Upper lobe of left lung (tissue), 6 donors: ENCODE measurements at regions not wholly inside any gene's neighbourhood (a gene's known extent, or its start where the extent isn't known, plus 50 kb on each side); places are given as distances from the start of the nearest gene placed in this dataset.

ENCODE experiments used
- ATAC-seq, 2 donors: fragments of 200-7000 bp; cut with Tn5 transposase; one replicate each; pipeline ENCODE4 v1.9.1; 2022; ENCODE audit warnings: mild to moderate bottlenecking in 2 of 2, moderate library complexity in 2 of 2; ENCODE audit not compliant: low FRiP score in 2 of 2
- DNase-seq, 2 donors: peaks; one replicate each; pipeline ENCODE4 v3.0.0-alpha.2; 2019 to 2020
- H3K27ac ChIP-seq, 4 donors: fragments of 200-600 bp; sonication (generic); one replicate each; pipeline ENCODE4 v1.5.1; 2016 to 2019
- H3K27me3 ChIP-seq, 4 donors: fragments of 200-600 bp; sonication (generic); one replicate each; pipeline ENCODE4 v1.5.1; 2017 to 2019
- H3K36me3 ChIP-seq, 4 donors: fragments of 200-600 bp; sonication (generic); one replicate each; pipeline ENCODE4 v1.5.1; 2016 to 2019
- H3K4me1 ChIP-seq, 4 donors: fragments of 200-600 bp; sonication (generic); one replicate each; pipeline ENCODE4 v1.5.1; 2018 to 2019
- H3K4me3 ChIP-seq, 4 donors: fragments of 200-600 bp; sonication (generic); one replicate each; pipeline ENCODE4 v1.5.1; 2017 to 2019; ENCODE audit warnings: mild to moderate bottlenecking in 2 of 4, moderate library complexity in 1 of 4
- H3K9me3 ChIP-seq, 4 donors: fragments of 200-600 bp; sonication (generic); one replicate each; pipeline ENCODE4 v1.5.1; 2018 to 2019
- CTCF ChIP-seq, 6 experiments: fragments of 450-650 bp in 4 of 6; fragments of 200-600 bp in 2 of 6; sonication (generic) in 2 of 6; IDR thresholded peaks; one replicate each; pipeline ENCODE4 v1.5.1; 2016 to 2019; ENCODE audit warnings: antibody characterized with exemption in 6 of 6
- EP300 ChIP-seq, 4 donors: sonication (generic); formaldehyde crosslinking; IDR thresholded peaks; one replicate each; pipeline ENCODE4 v1.5.1; 2017; ENCODE audit warnings: antibody characterized with exemption in 4 of 4, control low read depth in 2 of 4
- POLR2A ChIP-seq, 4 donors: fragments of 450-650 bp; IDR thresholded peaks; one replicate each; pipeline ENCODE4 v1.5.1; 2016 to 2017; ENCODE audit warnings: antibody characterized with exemption in 4 of 4, mild to moderate bottlenecking in 2 of 4
- POLR2AphosphoS5 ChIP-seq, 2 donors: sonication (generic); formaldehyde crosslinking; IDR thresholded peaks; one replicate each; pipeline ENCODE4 v1.5.1; 2017; ENCODE audit warnings: antibody characterized with exemption in 2 of 2
- WGBS, 2 donors: methylation state at CpG; one replicate each; pipeline ENCODE4 v1.1.5; 2017 to 2018; 5-methylcytosine and 5-hydroxymethylcytosine counted together
- donor health status: DM: no; HTN: no; CAD: no; lungs with moderate emphysema.
- donor health status: DM: no; HTN: yes; CAD: no; lungs with severe emphysema.

- ATAC-seq, result no peak
Measured at GRCh38 chr16:9307446-9307845, 216.0 kb downstream of the HAPSTR1 start.

GRCh38 chr16:9308356-9308801, 216.9 kb downstream of the HAPSTR1 start:
- H3K4me3 ChIP-seq, result no peak overlapping the region
- WGBS, 2 donors, result 57 to 73% methylated on average over 7 to 8 of the region's 8 CpGs
- peaks cover 0 to 4% (median 0%) of the 10 kb centered on the region in 4 donors for H3K4me1 ChIP-seq
- TF ChIP-seq POLR2AphosphoS5 (IDR thresholded peaks at IDR 0.05), result no peak
- no peak for TF ChIP-seq EP300 (IDR thresholded peaks at IDR 0.05)
- TF ChIP-seq CTCF (IDR thresholded peaks at IDR 0.05), result no peak
- no peak for TF ChIP-seq POLR2A (IDR thresholded peaks at IDR 0.05)
- H3K9me3 ChIP-seq, result no peaks in the 10 kb centered on the region
- DNase-seq, result no peak
- no peak for ATAC-seq
- no peaks in the 10 kb centered on the region for H3K36me3 ChIP-seq
- no peaks in the 10 kb centered on the region for H3K27me3 ChIP-seq
- H3K27ac ChIP-seq, result no peak overlapping the region

More at GRCh38 chr16:9307446-9307845, 216.0 kb downstream of the HAPSTR1 start:
- Histone ChIP-seq H3K4me1 (peaks cover 0 to 4% (median 0%) of the 10 kb centered on the region in 4 donors), H3K36me3 (no peaks in the 10 kb centered on the region), H3K27ac (no peak overlapping the region), H3K27me3 (no peaks in the 10 kb centered on the region), H3K9me3 (no peaks in the 10 kb centered on the region), H3K4me3 (no peak overlapping the region)
- no peak for DNase-seq
- 60% methylated on average over 4 of the region's 4 CpGs for WGBS, 2 donors
- no peak for TF ChIP-seq CTCF (IDR thresholded peaks at IDR 0.05)
- TF ChIP-seq POLR2AphosphoS5 (IDR thresholded peaks at IDR 0.05), result no peak
- TF ChIP-seq POLR2A (IDR thresholded peaks at IDR 0.05), result no peak
- TF ChIP-seq EP300 (IDR thresholded peaks at IDR 0.05), result no peak

GRCh38 chr16:9308850-9309249, 217.4 kb downstream of the HAPSTR1 start:
- ATAC-seq (no peak), DNase-seq (no peak)
- peaks cover 0 to 4% (median 0%) of the 10 kb centered on the region in 4 donors for H3K4me1 ChIP-seq
- H3K27me3 ChIP-seq, result no peaks in the 10 kb centered on the region
- WGBS, 2 donors, result 54 to 57% methylated on average over 6 of the region's 6 CpGs
- no peaks in the 10 kb centered on the region for H3K9me3 ChIP-seq
- H3K4me3 ChIP-seq, result no peak overlapping the region
- TF ChIP-seq CTCF (IDR thresholded peaks at IDR 0.05) (no peak), EP300 (IDR thresholded peaks at IDR 0.05) (no peak), POLR2AphosphoS5 (IDR thresholded peaks at IDR 0.05) (no peak), POLR2A (IDR thresholded peaks at IDR 0.05) (no peak)
- H3K27ac ChIP-seq, result no peak overlapping the region
- no peaks in the 10 kb centered on the region for H3K36me3 ChIP-seq

GRCh38 chr16:9309844-9310243, 218.4 kb downstream of the HAPSTR1 start:
- no peak for ATAC-seq
- H3K4me3 ChIP-seq, result no peak overlapping the region
- H3K27me3 ChIP-seq, result no peaks in the 10 kb centered on the region
- no peak for DNase-seq
- TF ChIP-seq POLR2AphosphoS5 (IDR thresholded peaks at IDR 0.05), result no peak
- no peak for TF ChIP-seq EP300 (IDR thresholded peaks at IDR 0.05)
- no peak for TF ChIP-seq POLR2A (IDR thresholded peaks at IDR 0.05)
- TF ChIP-seq CTCF (IDR thresholded peaks at IDR 0.05), result no peak
- no peaks in the 10 kb centered on the region for H3K9me3 ChIP-seq
- H3K4me1 ChIP-seq, result peaks cover 0 to 4% (median 0%) of the 10 kb centered on the region in 4 donors
- WGBS, 2 donors, result 60 to 68% methylated on average over 1 to 2 of the region's 2 CpGs
- no peak overlapping the region for H3K27ac ChIP-seq
- H3K36me3 ChIP-seq, result no peaks in the 10 kb centered on the region

- Histone ChIP-seq H3K4me1 (peaks cover 0 to 4% (median 0%) of the 10 kb centered on the region in 4 donors), H3K27ac (no peak overlapping the region), H3K36me3 (no peaks in the 10 kb centered on the region), H3K9me3 (no peaks in the 10 kb centered on the region), H3K4me3 (no peak overlapping the region), H3K27me3 (no peaks in the 10 kb centered on the region)
- DNase-seq (no peak), ATAC-seq (no peak)
- no peak for TF ChIP-seq POLR2AphosphoS5 (IDR thresholded peaks at IDR 0.05)
- TF ChIP-seq CTCF (IDR thresholded peaks at IDR 0.05), result no peak
- TF ChIP-seq EP300 (IDR thresholded peaks at IDR 0.05), result no peak
- no peak for TF ChIP-seq POLR2A (IDR thresholded peaks at IDR 0.05)
- 35 to 40% methylated on average over 2 to 5 of the region's 5 CpGs for WGBS, 2 donors
Measured at GRCh38 chr16:9311303-9311954, 220.0 kb downstream of the HAPSTR1 start.
